Colonic mucosa (tissue), 4 donors: ENCODE measurements at regions not wholly inside any gene's neighbourhood (a gene's known extent, or its start where the extent isn't known, plus 50 kb on each side); places are given as distances from the start of the nearest gene placed in this dataset.

Source experiments
- DNase-seq: peaks from one replicate; pipeline ENCODE4 v3.0.0-alpha.2; 2020
- H3K27ac ChIP-seq: fragments of 200-600 bp; one replicate; pipeline ENCODE4 v1.8.0; 2021
- H3K27me3 ChIP-seq: fragments of 200-600 bp; one replicate; pipeline ENCODE4 v1.8.0; 2021
- H3K36me3 ChIP-seq: fragments of 200-600 bp; one replicate; pipeline ENCODE4 v1.8.0; 2021
- H3K4me1 ChIP-seq: fragments of 200-600 bp; one replicate; pipeline ENCODE4 v1.8.0; 2021; ENCODE audit warnings: mild to moderate bottlenecking
- H3K4me3 ChIP-seq: fragments of 200-600 bp; one replicate; pipeline ENCODE4 v1.8.0; 2021
- H3K9ac ChIP-seq, 2 donors: one replicate each; pipeline ENCODE4 v1.7.0; 2013; ENCODE audit warnings: control low read depth in 2 of 2, low read depth in 2 of 2, low read length in 2 of 2
- H3K9me3 ChIP-seq: fragments of 200-600 bp; one replicate; pipeline ENCODE4 v1.8.0; 2021
- CTCF ChIP-seq: fragments of 200-600 bp; IDR thresholded peaks from one replicate; pipeline ENCODE4 v1.8.0; 2022; ENCODE audit warnings: antibody characterized with exemption, mild to moderate bottlenecking
- intact Hi-C: fragments of 100-400 bp; cut with DNase I; formaldehyde crosslinking; loops from one replicate; pipeline ENCODE4 v1.14.1; 2022
- donor health status: healthy.
- donor health status: DM: no; HTN: no; CAD: no.
- donor health status: DM: no; HTN: no; CAD: no.

- no peak overlapping the region for H3K4me3 ChIP-seq
- H3K27me3 ChIP-seq: no peaks in the 10 kb centered on the region
- TF ChIP-seq CTCF: no peak
- no peaks in the 10 kb centered on the region for H3K4me1 ChIP-seq
- H3K9me3 ChIP-seq: no peaks in the 10 kb centered on the region
- H3K27ac ChIP-seq: no peak overlapping the region
- intact Hi-C loops: no loop called here
- no peaks in the 10 kb centered on the region for H3K36me3 ChIP-seq
- no peak overlapping the region for H3K9ac ChIP-seq
- DNase-seq: no peak
Observed at GRCh38 chr16:35746963-35747657, 2287.7 kb downstream of the TP53TG3F start.

- H3K9me3 ChIP-seq: no peaks in the 10 kb centered on the region
- TF ChIP-seq CTCF: no peak
- intact Hi-C loops: no loop called here
- DNase-seq: no peak
- no peak overlapping the region for H3K9ac ChIP-seq
- no peaks in the 10 kb centered on the region for H3K36me3 ChIP-seq
- no peak overlapping the region for H3K27ac ChIP-seq
- H3K4me3 ChIP-seq: no peak overlapping the region
- no peaks in the 10 kb centered on the region for H3K4me1 ChIP-seq
- no peaks in the 10 kb centered on the region for H3K27me3 ChIP-seq
Observed at GRCh38 chr16:35747658-35748455, 2288.4 kb downstream of the TP53TG3F start.

- intact Hi-C loops: no loop called here
- no peak overlapping the region for H3K4me3 ChIP-seq
- no peak overlapping the region for H3K9ac ChIP-seq
- no peak for DNase-seq
- H3K27ac ChIP-seq: no peak overlapping the region
- H3K4me1 ChIP-seq: no peaks in the 10 kb centered on the region
- TF ChIP-seq CTCF: no peak
- no peaks in the 10 kb centered on the region for H3K9me3 ChIP-seq
- H3K36me3 ChIP-seq: no peaks in the 10 kb centered on the region
- no peaks in the 10 kb centered on the region for H3K27me3 ChIP-seq
Observed at GRCh38 chr16:35748621-35749252, 2289.3 kb downstream of the TP53TG3F start.

GRCh38 chr16:35749253-35750141, 2290.1 kb downstream of the TP53TG3F start:
- no peak for TF ChIP-seq CTCF
- no peaks in the 10 kb centered on the region for H3K36me3 ChIP-seq
- no peaks in the 10 kb centered on the region for H3K9me3 ChIP-seq
- intact Hi-C loops: no loop called here
- no peak for DNase-seq
- H3K4me3 ChIP-seq: no peak overlapping the region
- no peak overlapping the region for H3K27ac ChIP-seq
- no peak overlapping the region for H3K9ac ChIP-seq
- no peaks in the 10 kb centered on the region for H3K4me1 ChIP-seq
- H3K27me3 ChIP-seq: no peaks in the 10 kb centered on the region

- no peak for TF ChIP-seq CTCF
- Histone ChIP-seq H3K4me1 (no peaks in the 10 kb centered on the region), H3K27me3 (no peaks in the 10 kb centered on the region), H3K36me3 (no peaks in the 10 kb centered on the region), H3K4me3 (no peak overlapping the region), H3K9ac (no peak overlapping the region), H3K9me3 (no peaks in the 10 kb centered on the region), H3K27ac (no peak overlapping the region)
- intact Hi-C loops: no loop called here
- no peak for DNase-seq
Observed at GRCh38 chr16:35750157-35750689, 2290.8 kb downstream of the TP53TG3F start.
